ENCODE measurements at regions not wholly inside any gene's neighbourhood (a gene's known extent, or its start where the extent isn't known, plus 50 kb on each side); places are given as distances from the start of the nearest gene placed in this dataset.
"Not testable (repeated sequence)": the region's sequence is repeated elsewhere in the genome, so short reads cannot be mapped to it uniquely, and the experiment has no call there.

- DNase-seq, result not testable (repeated sequence)
Observed at GRCh38 chr1:120614931-120615639, 108.7 kb upstream of the NBPF26 start.

GRCh38 chr1:120617493-120617892 is 106.3 kb upstream of the NBPF26 start:
- DNase-seq, result not testable (repeated sequence)

- DNase-seq, result not testable (repeated sequence)
Observed at GRCh38 chr1:120619867-120620692, 103.7 kb upstream of the NBPF26 start.

- DNase-seq, result not testable (repeated sequence)
Observed at GRCh38 chr1:120620693-120620969, 103.1 kb upstream of the NBPF26 start.

GRCh38 chr1:120621278-120621677 is 102.5 kb upstream of the NBPF26 start:
- not testable (repeated sequence) for DNase-seq

GRCh38 chr1:120623539-120623938 is 100.2 kb upstream of the NBPF26 start:
- DNase-seq, result not testable (repeated sequence)

GRCh38 chr1:120624565-120625064 is 99.1 kb upstream of the NBPF26 start:
- not testable (repeated sequence) for DNase-seq

- DNase-seq, result not testable (repeated sequence)
Observed at GRCh38 chr1:120629832-120630455, 93.8 kb upstream of the NBPF26 start.

- not testable (repeated sequence) for DNase-seq
Observed at GRCh38 chr1:120634816-120635806, 88.6 kb upstream of the NBPF26 start.

GRCh38 chr1:120640261-120641013 is 83.3 kb upstream of the NBPF26 start:
- DNase-seq, result not testable (repeated sequence)

GRCh38 chr1:120641014-120641302 is 82.8 kb upstream of the NBPF26 start:
- DNase-seq, result not testable (repeated sequence)

- not testable (repeated sequence) for DNase-seq
Observed at GRCh38 chr1:120647182-120647581, 76.6 kb upstream of the NBPF26 start.

- DNase-seq, result not testable (repeated sequence)
Observed at GRCh38 chr1:120648915-120649623, 74.7 kb upstream of the NBPF26 start.

- DNase-seq, result not testable (repeated sequence)
Observed at GRCh38 chr1:120649730-120650129, 74.0 kb upstream of the NBPF26 start.

GRCh38 chr1:120654114-120654513 is 69.6 kb upstream of the NBPF26 start:
- not testable (repeated sequence) for DNase-seq

- not testable (repeated sequence) for DNase-seq
Observed at GRCh38 chr1:120655394-120655793, 68.4 kb upstream of the NBPF26 start.

GRCh38 chr1:120656116-120656515 is 67.6 kb upstream of the NBPF26 start:
- DNase-seq, result not testable (repeated sequence)

- not testable (repeated sequence) for DNase-seq
Observed at GRCh38 chr1:120657804-120658203, 65.9 kb upstream of the NBPF26 start.

- not testable (repeated sequence) for DNase-seq
Observed at GRCh38 chr1:120658622-120659021, 65.1 kb upstream of the NBPF26 start.

Measured in nucleus accumbens (tissue), 56 donors.